GM12865 (cell line): ENCODE measurements at regions not wholly inside any gene's neighbourhood (a gene's known extent, or its start where the extent isn't known, plus 50 kb on each side); places are given as distances from the start of the nearest gene placed in this dataset.

Experiments used
- DNase-seq: peaks from one replicate; pipeline ENCODE4 v3.0.0; 2010; ENCODE audit warnings: low read depth
- H3K4me3 ChIP-seq: 2 replicates; pipeline ENCODE4 v1.5.1; 2011; ENCODE audit warnings: mild to moderate bottlenecking, low read depth, low read length, control low read depth
- CTCF ChIP-seq: IDR thresholded peaks from 2 replicates; pipeline ENCODE4 v1.5.1; 2011; ENCODE audit warnings: low read length, control low read depth, low read depth, inconsistent platforms; ENCODE audit not compliant: insufficient read depth; ENCODE audit errors: missing control alignments

- no peak for TF ChIP-seq CTCF
- DNase-seq, result no peak
- H3K4me3 ChIP-seq, result no peak overlapping the region
Measured at GRCh38 chr11:39462506-39462905, 1996.9 kb downstream of the LRRC4C start.

DNA sequence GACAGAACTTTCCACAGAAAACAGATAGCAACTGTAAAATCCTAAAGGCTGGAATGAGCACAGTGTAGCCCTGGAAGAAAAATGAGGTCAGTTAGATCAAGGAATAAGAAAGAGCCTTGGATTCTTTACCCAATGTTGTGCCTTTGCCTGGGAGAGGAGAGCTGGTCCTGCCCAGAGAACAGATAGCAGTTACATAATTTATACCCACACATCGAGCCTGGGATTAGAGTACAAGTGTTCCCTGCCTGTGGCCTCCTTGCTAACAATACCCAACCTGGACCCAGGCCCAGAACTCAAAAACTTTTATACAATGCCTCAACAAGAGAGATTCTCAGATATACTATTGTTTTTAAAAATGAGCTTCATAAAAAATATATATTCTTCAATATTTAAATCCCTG lies 1998.4 kb downstream of the LRRC4C start:
- TF ChIP-seq CTCF, result no peak
- no peak overlapping the region for H3K4me3 ChIP-seq
- DNase-seq, result no peak

- no peak for DNase-seq
- TF ChIP-seq CTCF, result no peak
- H3K4me3 ChIP-seq, result no peak overlapping the region
Measured at GRCh38 chr11:39459606-39460005, 1999.8 kb downstream of the LRRC4C start.

GRCh38 chr11:39458481-39458880 lies 2001.0 kb downstream of the LRRC4C start:
- H3K4me3 ChIP-seq, result no peak overlapping the region
- no peak for DNase-seq
- no peak for TF ChIP-seq CTCF

- H3K4me3 ChIP-seq, result no peak overlapping the region
- TF ChIP-seq CTCF, result no peak
- DNase-seq, result no peak
Measured at GRCh38 chr11:39443424-39444022, 2015.9 kb downstream of the LRRC4C start.

DNA sequence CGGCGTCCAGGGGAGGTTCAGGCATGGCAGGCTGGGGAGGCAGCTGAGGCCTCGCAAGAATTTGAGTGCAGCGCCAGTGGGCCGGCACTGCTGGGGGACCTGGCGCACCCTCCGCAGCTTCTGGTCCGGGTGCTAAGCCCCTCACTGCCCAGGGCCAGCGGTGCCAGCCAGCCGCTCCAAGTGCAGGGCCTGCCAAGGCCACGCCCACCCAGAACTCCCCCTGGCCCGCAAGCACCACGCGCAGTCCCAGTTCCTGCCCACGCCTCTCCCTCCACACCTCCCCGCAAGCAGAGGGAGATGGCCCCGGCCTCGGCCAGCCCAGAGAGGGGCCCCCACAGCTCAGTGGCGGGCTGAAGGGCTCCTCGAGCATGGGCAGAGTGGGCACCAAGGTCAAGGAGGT lies 2017.3 kb downstream of the LRRC4C start:
- TF ChIP-seq CTCF, result no peak
- no peak overlapping the region for H3K4me3 ChIP-seq
- no peak for DNase-seq

- no peak overlapping the region for H3K4me3 ChIP-seq
- no peak for DNase-seq
- TF ChIP-seq CTCF, result no peak
Measured at GRCh38 chr11:39435641-39436040, 2023.8 kb downstream of the LRRC4C start.
